GM19328 (cell line): ENCODE measurements at regions not wholly inside any gene's neighbourhood (a gene's known extent, or its start where the extent isn't known, plus 50 kb on each side); places are given as distances from the start of the nearest gene placed in this dataset.
"Not testable (repeated sequence)": the region's sequence is repeated elsewhere in the genome, so short reads cannot be mapped to it uniquely, and the experiment has no call there.

Experiments used
- ATAC-seq: cut with Tn5 transposase; IDR thresholded peaks from one replicate; pipeline ENCODE4 v1.9.1; 2021; ENCODE audit warnings: mild to moderate bottlenecking, moderate library complexity; ENCODE audit not compliant: unreplicated experiment

- no peak for ATAC-seq
Observed at GRCh38 chr20:24831232-24831631, 117.8 kb upstream of the CST7 start.

- no peak for ATAC-seq
Observed at GRCh38 chr20:24832518-24832917, 116.6 kb upstream of the CST7 start.

GRCh38 chr20:24833592-24833991 is 115.5 kb upstream of the CST7 start:
- no peak for ATAC-seq

DNA sequence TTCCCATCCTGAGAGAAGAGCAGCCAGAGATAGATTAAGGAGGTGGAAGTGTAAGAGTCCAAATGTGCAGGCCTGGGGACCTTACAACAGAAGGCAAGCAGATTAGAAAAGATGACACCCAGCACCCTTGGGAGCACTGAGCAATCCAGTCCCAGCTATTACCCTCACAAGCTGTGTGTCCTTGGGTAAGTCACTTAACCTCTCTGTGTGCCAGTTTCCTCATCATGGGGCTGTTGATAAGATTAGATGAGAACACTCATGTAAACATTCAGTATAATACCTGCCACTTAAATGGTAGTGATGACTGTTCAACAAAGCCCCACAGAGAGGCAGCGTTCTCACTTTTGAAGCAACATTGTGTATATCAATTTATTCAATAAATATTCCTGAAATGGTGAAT is 114.8 kb upstream of the CST7 start:
- no peak for ATAC-seq

DNA sequence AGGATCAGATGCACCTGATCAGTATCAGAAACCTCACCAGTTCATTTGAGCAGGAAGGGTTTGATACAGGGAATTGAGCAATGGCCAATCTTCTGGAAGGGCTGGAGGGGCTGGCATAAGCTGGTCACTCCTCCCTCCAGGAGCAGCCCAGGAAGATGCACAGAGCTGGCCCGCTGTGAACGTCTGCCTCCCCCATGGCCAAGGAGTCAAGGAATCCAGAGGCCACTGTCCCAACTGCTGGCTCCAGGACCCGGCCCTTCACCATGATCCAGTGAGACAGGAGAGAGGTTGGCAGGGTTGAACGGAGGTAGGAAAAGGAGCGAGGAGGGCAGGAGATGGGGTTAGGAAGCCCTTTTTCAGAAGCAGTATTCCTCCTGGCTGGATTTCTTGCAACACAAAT is 113.9 kb upstream of the CST7 start:
- no peak for ATAC-seq

- no peak for ATAC-seq
Observed at GRCh38 chr20:24836041-24836533, 113.0 kb upstream of the CST7 start.

DNA sequence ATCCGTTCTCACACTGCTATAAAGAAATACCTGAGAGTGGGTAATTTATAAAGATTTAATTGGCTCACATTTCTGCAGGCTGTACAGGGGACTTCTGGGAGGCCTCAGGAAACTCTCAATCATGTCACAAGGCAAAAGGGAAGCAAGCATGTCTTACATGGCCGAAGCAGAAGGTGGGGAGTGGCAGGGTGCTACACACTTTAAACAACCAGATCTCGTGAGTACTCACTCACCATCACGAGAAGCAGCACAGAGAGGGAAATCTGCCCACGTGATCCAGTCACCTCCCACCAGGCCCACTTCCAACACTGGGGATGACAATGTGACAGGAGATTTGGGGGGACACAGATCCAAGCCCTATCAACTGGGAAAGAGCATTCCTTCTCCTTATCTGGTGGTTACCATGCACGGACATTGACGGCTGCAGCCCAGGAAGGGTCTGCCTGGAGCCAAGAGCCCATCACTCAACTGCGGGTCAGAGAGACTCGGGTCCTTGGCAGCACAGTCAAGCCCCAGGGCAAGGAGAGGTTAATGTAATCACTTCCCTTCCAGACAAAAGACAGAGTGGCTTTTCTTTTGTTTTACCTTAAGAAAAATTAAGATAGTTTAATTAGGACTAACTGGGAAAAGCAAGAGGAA is 112.3 kb upstream of the CST7 start:
- ATAC-seq = no peak

GRCh38 chr20:24837781-24838450 is 111.2 kb upstream of the CST7 start:
- no peak for ATAC-seq

- ATAC-seq = no peak
Observed at GRCh38 chr20:24838546-24839535, 110.2 kb upstream of the CST7 start.

GRCh38 chr20:24840121-24840713 is 108.9 kb upstream of the CST7 start:
- no peak for ATAC-seq

DNA sequence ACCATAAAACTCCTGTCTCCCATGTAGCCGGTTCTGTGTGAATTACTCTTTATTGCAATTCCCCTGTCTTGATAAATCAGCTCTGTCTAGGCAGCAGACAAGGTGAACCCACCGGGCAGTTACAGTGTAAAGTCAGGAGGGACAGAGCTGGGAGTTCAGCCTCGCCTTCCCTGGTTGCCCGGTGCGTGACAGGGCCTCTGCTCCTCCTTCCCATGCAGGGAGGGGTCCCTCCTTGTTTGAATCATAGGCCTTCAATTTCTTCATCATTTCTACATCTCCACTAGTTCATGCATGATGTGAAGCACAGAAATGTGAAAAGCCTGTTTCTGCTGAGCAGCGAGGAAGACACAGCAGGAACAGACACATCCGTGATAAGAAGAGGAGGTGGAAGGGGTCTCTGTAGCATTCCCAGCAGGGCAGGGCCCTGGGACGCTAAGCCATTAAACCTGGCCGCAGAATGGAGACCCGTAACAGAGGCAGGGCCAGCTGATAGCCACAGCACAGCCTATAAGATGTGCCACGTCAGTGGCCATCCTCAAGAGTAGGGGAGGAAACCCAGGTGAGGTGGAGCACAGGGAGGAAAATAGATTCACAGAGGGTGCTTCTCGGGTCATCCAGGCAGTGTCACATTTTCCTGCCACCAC is 106.7 kb upstream of the CST7 start:
- no peak for ATAC-seq

DNA sequence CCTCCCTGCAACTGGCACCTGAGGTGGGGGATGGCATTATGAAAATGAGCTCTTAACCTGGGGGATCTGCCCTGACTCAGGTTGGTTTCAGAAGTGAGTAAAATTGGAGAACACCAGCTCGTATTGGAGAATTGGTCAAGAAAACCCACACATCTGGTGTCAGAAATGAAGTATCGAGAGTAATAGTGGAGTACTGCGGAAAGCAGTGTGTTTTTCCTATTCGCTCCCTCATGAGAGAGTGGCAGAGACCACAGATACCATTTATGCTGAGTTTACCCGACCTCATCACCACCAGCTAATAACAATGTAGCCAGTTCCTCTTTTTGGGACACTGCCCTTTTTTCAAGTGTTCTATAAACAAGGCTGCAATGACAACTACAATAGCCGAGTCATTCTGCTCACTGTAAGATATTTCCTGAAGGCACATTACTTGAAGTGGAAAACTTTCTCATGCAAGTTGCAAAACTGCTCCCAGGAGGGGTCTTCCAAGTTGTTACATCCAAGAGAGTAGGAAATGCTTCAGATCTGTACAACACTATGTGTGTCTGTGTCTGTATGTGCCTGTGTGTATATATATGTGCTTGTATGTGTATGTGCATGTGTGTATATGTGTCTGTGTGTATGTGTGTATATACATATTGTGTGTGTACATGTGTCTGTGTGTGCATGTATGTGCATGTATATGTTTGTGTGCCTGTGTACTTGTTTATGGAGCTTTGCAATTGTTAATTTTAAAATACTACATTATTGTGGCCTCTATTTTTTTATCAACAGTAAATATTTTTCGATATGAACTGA is 106.0 kb upstream of the CST7 start:
- peak; percentile 93 for ATAC-seq

DNA sequence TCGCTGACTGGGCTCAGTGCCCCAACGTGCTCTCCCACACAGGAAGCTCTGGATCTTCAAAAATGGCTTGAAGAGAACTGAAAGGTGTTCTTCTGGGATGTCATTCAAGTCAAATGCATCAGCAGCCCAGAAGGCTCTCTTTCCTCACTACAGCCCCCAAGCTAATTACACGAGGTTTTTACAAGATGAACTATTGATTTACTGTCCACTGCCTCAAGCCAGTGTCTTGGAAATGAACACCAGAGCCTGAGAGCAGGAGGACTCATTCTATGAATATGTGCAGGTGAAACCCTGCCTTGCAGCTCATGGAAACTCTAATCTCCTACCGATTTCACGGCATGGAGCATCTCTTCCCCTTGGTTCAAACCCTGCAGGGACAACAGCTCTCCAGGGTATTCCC is 98.9 kb upstream of the CST7 start:
- ATAC-seq = no peak

- ATAC-seq = no peak
Observed at GRCh38 chr20:24851346-24852019, 97.6 kb upstream of the CST7 start.

DNA sequence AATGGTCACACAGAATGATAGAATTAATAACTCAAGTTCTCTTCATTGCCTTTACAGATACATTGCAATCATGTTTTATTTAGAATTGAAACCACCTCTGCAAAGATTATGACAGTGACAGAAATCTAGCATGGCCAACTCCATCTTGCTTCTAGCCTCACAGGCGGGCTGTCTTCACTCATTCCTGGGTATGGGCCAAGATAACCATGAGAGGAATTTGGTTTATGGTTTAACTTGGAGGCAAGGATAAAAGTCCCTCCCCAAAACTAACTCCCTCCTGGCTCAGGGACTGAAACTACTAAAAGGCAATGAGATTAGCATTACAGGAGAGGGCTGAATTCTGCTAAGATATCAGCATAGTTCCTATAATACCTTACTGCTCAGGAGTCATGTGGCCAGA is 95.2 kb upstream of the CST7 start:
- ATAC-seq = no peak

DNA sequence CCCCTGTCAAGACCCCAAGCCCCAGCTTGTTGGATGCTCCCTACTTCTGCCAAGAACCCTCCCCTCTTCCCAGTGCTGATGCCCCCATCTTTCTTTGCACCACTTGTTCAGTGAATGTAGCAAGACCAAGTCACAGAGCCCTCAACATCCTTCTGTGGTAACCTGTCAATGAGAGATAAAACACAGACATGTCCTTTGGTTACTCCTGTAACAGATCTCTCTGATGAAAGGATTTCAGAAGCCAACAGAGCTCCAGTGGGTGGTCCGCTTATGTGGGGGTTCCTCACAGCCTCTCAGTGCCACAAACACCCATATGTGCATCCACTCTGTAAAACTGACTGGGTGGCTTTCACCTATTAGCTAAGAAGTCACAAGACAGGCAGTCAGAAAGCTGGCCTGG is 93.2 kb upstream of the CST7 start:
- ATAC-seq = no peak

DNA sequence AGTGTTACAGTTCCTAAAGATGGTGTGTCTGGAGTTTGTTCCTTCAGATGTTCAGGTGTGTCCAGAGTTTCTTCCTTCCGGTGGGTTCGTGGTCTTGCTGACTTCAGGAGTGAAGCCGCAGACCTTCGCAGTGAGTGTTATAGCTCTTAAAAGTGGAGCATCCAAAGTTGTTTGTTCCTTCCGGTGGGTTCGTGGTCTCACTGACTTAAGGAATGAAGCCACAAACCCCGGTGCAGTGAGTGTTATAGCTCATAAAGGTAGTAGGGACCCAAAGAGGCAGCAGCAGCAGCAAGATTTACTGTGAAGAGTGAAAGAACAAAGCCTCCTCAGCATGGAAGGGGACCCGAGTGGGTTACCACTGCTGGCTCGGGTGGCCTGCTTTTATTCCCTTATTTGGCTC is 90.6 kb upstream of the CST7 start:
- not testable (repeated sequence) for ATAC-seq

- ATAC-seq = no peak
Observed at GRCh38 chr20:24859539-24859938, 89.5 kb upstream of the CST7 start.

- ATAC-seq = no peak
Observed at GRCh38 chr20:24862186-24862585, 86.9 kb upstream of the CST7 start.
